Pancreas (tissue), 10 donors: ENCODE measurements at regions not wholly inside any gene's neighbourhood (a gene's known extent, or its start where the extent isn't known, plus 50 kb on each side); places are given as distances from the start of the nearest gene placed in this dataset.

ENCODE experiments used
- ATAC-seq, 4 donors: fragments of 200-7000 bp; cut with Tn5 transposase; one replicate each; pipeline versions ENCODE4 v1.8.0 to v1.9.1; 2020; ENCODE audit warnings: mild to moderate bottlenecking in 4 of 4, moderate library complexity in 4 of 4
- DNase-seq, 6 donors: peaks; one replicate each; pipeline ENCODE4 v3.0.0-alpha.2; 2020
- FAIRE-seq: peaks from 2 replicates; lab custom pipeline; 2012; peaks lifted over from hg19 to GRCh38; lab: Jason Lieb, UNC
- H3K27ac ChIP-seq, 4 donors: fragments of 200-600 bp; sonication (generic); 1 replicate in 3 of 4; 2 replicates in 1 of 4; pipeline versions ENCODE4 v1.5.0 to v1.8.0; 2020
- H3K27me3 ChIP-seq, 4 donors: fragments of 200-600 bp; one replicate each; pipeline ENCODE4 v1.8.0; 2021
- H3K36me3 ChIP-seq, 3 donors: fragments of 200-600 bp; sonication (generic) in 1 of 3; one replicate each; pipeline versions ENCODE4 v1.5.0 to v1.8.0; 2020 to 2021
- H3K4me1 ChIP-seq, 3 donors: fragments of 200-600 bp; one replicate each; pipeline ENCODE4 v1.8.0; 2021
- H3K4me3 ChIP-seq, 4 donors: fragments of 200-600 bp; sonication (generic) in 2 of 4; one replicate each; pipeline versions ENCODE4 v1.5.0 to v1.8.0; 2020 to 2021
- H3K9me3 ChIP-seq, 4 donors: fragments of 200-600 bp; one replicate each; pipeline ENCODE4 v1.8.0; 2021
- CTCF ChIP-seq, 4 donors: fragments of 200-600 bp; sonication (generic) in 3 of 4; IDR thresholded peaks; one replicate each; pipeline versions ENCODE4 v1.5.0 to v1.8.0; 2021; ENCODE audit warnings: antibody characterized with exemption in 4 of 4
- WGBS, 2 donors: extraction: QIAGEN DNeasy Blood & Tissue Kit; methylation state at CpG; one replicate each; pipeline ENCODE4 v1.1.7; 2013; 5-methylcytosine and 5-hydroxymethylcytosine counted together
- intact Hi-C, 3 donors: fragments of 100-400 bp; cut with DNase I; formaldehyde crosslinking; loops; one replicate each; pipeline versions ENCODE4 v1.11.1 to v1.14.2; 2022
- donor health status: healthy with polysubstance abuse.
- donor health status: DM: no; HTN: no; CAD: no; lungs with moderate emphysema.
- donor health status: DM: no; HTN: no; CAD: no.
- donor health status: control.
- donor health status: control.
- donor health status: Bipolar disorder and iron deficiency.
- donor health status: DM: yes; HTN: yes; CAD: no.
- donor health status: DM: no; HTN: no; CAD: no.
- donor health status: DM: no; HTN: no; CAD: no.
- donor health status: DM: yes; HTN: yes; CAD: no.

DNA sequence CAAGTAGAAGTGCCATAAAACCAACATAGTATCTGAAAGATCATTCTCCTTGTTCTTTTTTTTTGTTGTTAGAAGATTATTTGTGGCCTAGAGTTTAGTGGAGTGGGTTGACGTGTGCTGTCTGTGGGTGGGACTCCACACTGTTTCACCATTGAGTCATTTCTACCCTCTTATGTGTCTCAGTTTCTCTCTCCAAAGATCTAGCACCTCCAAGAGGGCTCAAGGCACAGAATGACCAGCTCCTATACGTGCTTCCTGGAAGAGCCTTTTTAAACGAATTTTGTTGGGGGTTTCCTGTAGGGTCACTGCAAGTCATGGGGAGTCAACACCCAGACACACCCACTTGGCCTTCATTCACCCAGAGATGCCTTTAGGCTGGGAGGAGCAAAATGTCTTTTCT, 150.1 kb downstream of the KLF8 start:
- Histone ChIP-seq H3K4me1 (no peaks in the 10 kb centered on the region), H3K27ac (no peak overlapping the region), H3K36me3 (no peaks in the 10 kb centered on the region), H3K4me3 (no peak overlapping the region), H3K27me3 (no peaks in the 10 kb centered on the region), H3K9me3 (no peaks in the 10 kb centered on the region)
- ATAC-seq (no peak), DNase-seq (no peak), FAIRE-seq (no peak)
- TF ChIP-seq CTCF (IDR thresholded peaks at IDR 0.05), result no peak
- intact Hi-C loops, result no loop called here
- WGBS, 2 donors, result 16 to 24% methylated on average over 3 of the region's 3 CpGs

- DNase-seq (no peak), ATAC-seq (no peak), FAIRE-seq (no peak)
- intact Hi-C loops, result no loop called here
- Histone ChIP-seq H3K27me3 (no peaks in the 10 kb centered on the region), H3K27ac (no peak overlapping the region), H3K36me3 (no peaks in the 10 kb centered on the region), H3K4me3 (no peak overlapping the region), H3K4me1 (no peaks in the 10 kb centered on the region), H3K9me3 (no peaks in the 10 kb centered on the region)
- 68 to 72% methylated on average over 1 of the region's 1 CpG for WGBS, 2 donors
- no peak for TF ChIP-seq CTCF (IDR thresholded peaks at IDR 0.05)
These were observed 153.2 kb downstream of the KLF8 start for GRCh38 chrX:56385336-56385735.

DNA sequence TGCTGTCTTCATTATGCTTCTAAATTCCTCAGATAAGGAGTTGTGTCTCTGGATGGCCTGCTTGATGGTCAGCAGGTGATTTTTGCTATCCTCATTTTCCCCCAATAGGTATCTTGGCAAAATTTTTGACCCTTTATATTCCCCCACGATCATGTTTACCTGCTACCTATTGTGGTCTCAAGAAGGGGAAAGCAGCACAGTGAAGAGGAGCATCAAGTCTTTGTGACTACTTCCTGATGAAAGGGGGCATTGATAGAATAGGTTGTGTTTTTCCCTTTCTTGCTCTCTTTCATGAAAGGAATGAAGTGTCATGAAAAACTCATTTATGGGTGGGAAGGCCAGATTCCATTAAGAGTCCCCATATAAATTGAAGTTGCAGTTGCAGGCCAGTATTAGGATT, 153.8 kb downstream of the KLF8 start:
- WGBS, 2 donors, result 26 to 27% methylated on average over 1 of the region's 1 CpG
- no peak for FAIRE-seq
- intact Hi-C loops, result no loop called here

DNA sequence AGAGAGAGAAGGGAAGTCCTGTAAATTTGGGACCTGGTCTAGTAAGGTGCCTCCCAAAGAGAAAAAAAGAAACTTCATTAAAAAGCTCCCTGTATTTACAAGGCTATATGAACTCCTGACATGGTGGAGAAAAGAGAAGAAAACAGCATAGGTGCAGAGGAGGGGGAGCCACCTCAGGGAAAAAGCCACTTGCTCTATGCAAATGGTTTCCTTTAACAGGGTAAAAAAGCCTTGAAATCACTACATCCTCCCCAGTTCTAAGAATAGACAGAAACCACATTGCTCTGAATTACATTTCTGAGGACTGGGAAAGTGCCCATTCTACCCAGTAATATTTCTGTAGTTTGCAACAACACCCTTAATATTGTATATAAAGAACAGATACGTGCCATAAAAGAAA, 165.5 kb downstream of the KLF8 start:
- Histone ChIP-seq H3K36me3 (no peaks in the 10 kb centered on the region), H3K27ac (no peak overlapping the region), H3K4me3 (no peak overlapping the region), H3K4me1 (no peaks in the 10 kb centered on the region), H3K27me3 (peaks cover 0 to 7% (median 0%) of the 10 kb centered on the region in 4 donors), H3K9me3 (no peaks in the 10 kb centered on the region)
- FAIRE-seq (no peak), DNase-seq (no peak), ATAC-seq (no peak)
- intact Hi-C loops, result no loop called here
- 46 to 60% methylated on average over 1 of the region's 1 CpG for WGBS, 2 donors
- TF ChIP-seq CTCF (IDR thresholded peaks at IDR 0.05), result no peak

More for the DNA sequence above, 153.8 kb downstream of the KLF8 start:
- no peaks in the 10 kb centered on the region for H3K36me3 ChIP-seq
- H3K9me3 ChIP-seq, result no peaks in the 10 kb centered on the region
- no peaks in the 10 kb centered on the region for H3K27me3 ChIP-seq
- no peak overlapping the region for H3K27ac ChIP-seq
- no peak for DNase-seq
- no peak for TF ChIP-seq CTCF (IDR thresholded peaks at IDR 0.05)
- H3K4me3 ChIP-seq, result no peak overlapping the region
- H3K4me1 ChIP-seq, result no peaks in the 10 kb centered on the region
- ATAC-seq, result no peak

- no peak for ATAC-seq
- Histone ChIP-seq H3K36me3 (no peaks in the 10 kb centered on the region), H3K27ac (no peak overlapping the region), H3K27me3 (peaks cover 0 to 7% (median 0%) of the 10 kb centered on the region in 4 donors), H3K9me3 (no peaks in the 10 kb centered on the region), H3K4me3 (no peak overlapping the region), H3K4me1 (no peaks in the 10 kb centered on the region)
- 77 to 85% methylated on average over 1 of the region's 1 CpG for WGBS, 2 donors
- no peak for FAIRE-seq
- no peak for TF ChIP-seq CTCF (IDR thresholded peaks at IDR 0.05)
- DNase-seq, result no peak
- intact Hi-C loops, result no loop called here
These were observed 161.2 kb upstream of the UBQLN2 start for GRCh38 chrX:56402207-56402606.
